Keratinocyte (primary cell): ENCODE measurements at regions not wholly inside any gene's neighbourhood (a gene's known extent, or its start where the extent isn't known, plus 50 kb on each side); places are given as distances from the start of the nearest gene placed in this dataset.

Experiments
- DNase-seq: peaks from one replicate; pipeline ENCODE4 v3.0.0-alpha.2; 2011; ENCODE audit warnings: low read depth, missing footprints, low spot score
- FAIRE-seq: peaks from 2 replicates; lab custom pipeline; 2011; peaks lifted over from hg19 to GRCh38; lab: Jason Lieb, UNC
- H2AFZ ChIP-seq: 2 replicates; pipeline ENCODE4 v1.6.0; 2012; ENCODE audit warnings: low read length, control low read depth, inconsistent platforms; ENCODE audit not compliant: control insufficient read depth
- H3K27ac ChIP-seq: 2 replicates; pipeline ENCODE4 v1.5.1; 2011; ENCODE audit warnings: low read length; ENCODE audit not compliant: control insufficient read depth, insufficient read depth
- H3K27me3 ChIP-seq: 3 replicates; pipeline ENCODE4 v1.6.0; 2011; ENCODE audit warnings: low read length; ENCODE audit not compliant: control insufficient read depth, insufficient read depth; ENCODE audit errors: extremely low read depth
- H3K36me3 ChIP-seq, 2 experiments: 2 replicates in 1 of 2; 3 replicates in 1 of 2; pipeline ENCODE4 v1.5.1; 2011; ENCODE audit warnings: low read length in 2 of 2, mild to moderate bottlenecking in 1 of 2; ENCODE audit not compliant: control insufficient read depth in 2 of 2, insufficient read depth in 2 of 2; ENCODE audit errors: extremely low read depth in 1 of 2
- H3K4me1 ChIP-seq: 3 replicates; pipeline ENCODE4 v1.5.1; 2011; ENCODE audit warnings: low read length; ENCODE audit not compliant: control insufficient read depth, insufficient read depth; ENCODE audit errors: extremely low read depth
- H3K4me2 ChIP-seq: 3 replicates; pipeline ENCODE4 v1.6.0; 2011; ENCODE audit warnings: low read depth, low read length; ENCODE audit not compliant: control insufficient read depth, insufficient read depth; ENCODE audit errors: extremely low read depth
- H3K4me3 ChIP-seq, 3 experiments: fragments of 200-600 bp in 1 of 3; sonication (generic) in 1 of 3; 2 replicates in 2 of 3; 3 replicates in 1 of 3; pipeline ENCODE4 v1.5.1; 2011 to 2016; ENCODE audit warnings: low read length in 3 of 3, mild to moderate bottlenecking in 3 of 3, control low read depth in 2 of 3, inconsistent platforms in 1 of 3, low read depth in 1 of 3, mixed read lengths in 1 of 3, mixed run types in 1 of 3, moderate library complexity in 1 of 3; ENCODE audit not compliant: control insufficient read depth in 2 of 3, insufficient read depth in 2 of 3; ENCODE audit errors: extremely low read depth in 1 of 3
- H3K79me2 ChIP-seq: 2 replicates; pipeline ENCODE4 v1.6.0; 2012; ENCODE audit warnings: low read length; ENCODE audit not compliant: control insufficient read depth, insufficient read depth
- H3K9ac ChIP-seq: 3 replicates; pipeline ENCODE4 v1.6.0; 2011; ENCODE audit warnings: low read length; ENCODE audit not compliant: control insufficient read depth, insufficient read depth; ENCODE audit errors: extremely low read depth
- H3K9me1 ChIP-seq: 3 replicates; pipeline ENCODE4 v1.6.0; 2011; ENCODE audit warnings: low read length; ENCODE audit not compliant: control insufficient read depth, insufficient read depth; ENCODE audit errors: extremely low read depth
- H3K9me3 ChIP-seq: 2 replicates; pipeline ENCODE4 v1.5.1; 2012; ENCODE audit warnings: low read depth, low read length; ENCODE audit not compliant: control insufficient read depth
- H4K20me1 ChIP-seq: 3 replicates; pipeline ENCODE4 v1.6.0; 2011; ENCODE audit warnings: low read length; ENCODE audit not compliant: control insufficient read depth, insufficient read depth; ENCODE audit errors: extremely low read depth
- EZH2 ChIP-seq: IDR thresholded peaks from one replicate; pipeline ENCODE4 v1.6.1; 2012; ENCODE audit warnings: inconsistent platforms, mild to moderate bottlenecking, low read length, moderate library complexity
- dilution Hi-C: fragments of 300-500 bp; cut with MboI; formaldehyde crosslinking; loops from one replicate; pipeline ENCODE4 v1.7.0; 2020; ENCODE audit warnings: low sequenced_read_pairs; ENCODE audit not compliant: extremely low pct_ligation_motif_present
- TF ChIP-seq, protein P1 (sequence below), 3 experiments: IDR thresholded peaks in 1 of 3; conservative IDR thresholded peaks in 1 of 3; optimal IDR thresholded peaks in 1 of 3; 2 replicates in 2 of 3; 3 replicates in 1 of 3; pipeline versions ENCODE3 to v1.5.1; 2011; ENCODE audit warnings: low read length in 3 of 3, mild to moderate bottlenecking in 3 of 3, moderate library complexity in 2 of 3, control low read depth in 1 of 3, inconsistent platforms in 1 of 3; ENCODE audit not compliant: insufficient read depth in 2 of 3; ENCODE audit errors: extremely low read depth in 1 of 3

DNA sequence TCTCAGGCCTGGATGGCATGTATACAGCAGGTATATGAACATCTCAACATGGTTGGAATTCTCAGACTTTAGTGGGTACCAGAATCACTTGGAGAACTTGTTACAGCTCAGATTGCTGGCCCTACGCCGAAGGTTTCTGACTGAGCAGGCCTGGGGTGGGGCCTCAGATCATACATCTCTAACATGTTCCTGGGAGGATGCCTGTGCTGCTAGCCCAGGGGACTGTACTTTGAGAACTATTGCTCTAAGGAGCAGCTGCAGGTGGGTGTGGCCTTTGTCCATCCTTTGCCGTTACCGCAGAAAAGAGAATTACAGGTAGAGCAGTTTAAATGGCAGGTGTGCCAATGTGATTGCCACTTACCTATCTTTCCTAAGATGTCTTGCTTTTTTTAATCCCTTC, 310.5 kb upstream of the JAG1 start:
- Histone ChIP-seq H3K9me3 (no peaks in the 10 kb centered on the region), H3K79me2 (no peaks in the 10 kb centered on the region), H3K4me3 (no peak overlapping the region), H3K4me1 (peaks cover 25% of the 10 kb centered on the region), H3K9ac (no peak overlapping the region), H3K27me3 (no peaks in the 10 kb centered on the region), H3K9me1 (no peaks in the 10 kb centered on the region), H3K4me2 (no peak overlapping the region), H3K36me3 (no peaks in the 10 kb centered on the region), H2AFZ (no peak overlapping the region), H4K20me1 (no peaks in the 10 kb centered on the region), H3K27ac (no peak overlapping the region)
- FAIRE-seq (peak; percentile 89), DNase-seq (no peak)
- TF ChIP-seq, protein P1, sequence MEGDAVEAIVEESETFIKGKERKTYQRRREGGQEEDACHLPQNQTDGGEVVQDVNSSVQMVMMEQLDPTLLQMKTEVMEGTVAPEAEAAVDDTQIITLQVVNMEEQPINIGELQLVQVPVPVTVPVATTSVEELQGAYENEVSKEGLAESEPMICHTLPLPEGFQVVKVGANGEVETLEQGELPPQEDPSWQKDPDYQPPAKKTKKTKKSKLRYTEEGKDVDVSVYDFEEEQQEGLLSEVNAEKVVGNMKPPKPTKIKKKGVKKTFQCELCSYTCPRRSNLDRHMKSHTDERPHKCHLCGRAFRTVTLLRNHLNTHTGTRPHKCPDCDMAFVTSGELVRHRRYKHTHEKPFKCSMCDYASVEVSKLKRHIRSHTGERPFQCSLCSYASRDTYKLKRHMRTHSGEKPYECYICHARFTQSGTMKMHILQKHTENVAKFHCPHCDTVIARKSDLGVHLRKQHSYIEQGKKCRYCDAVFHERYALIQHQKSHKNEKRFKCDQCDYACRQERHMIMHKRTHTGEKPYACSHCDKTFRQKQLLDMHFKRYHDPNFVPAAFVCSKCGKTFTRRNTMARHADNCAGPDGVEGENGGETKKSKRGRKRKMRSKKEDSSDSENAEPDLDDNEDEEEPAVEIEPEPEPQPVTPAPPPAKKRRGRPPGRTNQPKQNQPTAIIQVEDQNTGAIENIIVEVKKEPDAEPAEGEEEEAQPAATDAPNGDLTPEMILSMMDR (optimal IDR thresholded peaks at IDR 0.05 in 1 of 3, IDR thresholded peaks at IDR 0.05 in 1 of 3, conservative IDR thresholded peaks at IDR 0.05 in 1 of 3; ENCODE audit: extremely low read depth in 1 of 3, insufficient read depth in 2 of 3, low read length in 3 of 3): no peak
- no peak for TF ChIP-seq EZH2
- dilution Hi-C loops: no loop called here

DNA sequence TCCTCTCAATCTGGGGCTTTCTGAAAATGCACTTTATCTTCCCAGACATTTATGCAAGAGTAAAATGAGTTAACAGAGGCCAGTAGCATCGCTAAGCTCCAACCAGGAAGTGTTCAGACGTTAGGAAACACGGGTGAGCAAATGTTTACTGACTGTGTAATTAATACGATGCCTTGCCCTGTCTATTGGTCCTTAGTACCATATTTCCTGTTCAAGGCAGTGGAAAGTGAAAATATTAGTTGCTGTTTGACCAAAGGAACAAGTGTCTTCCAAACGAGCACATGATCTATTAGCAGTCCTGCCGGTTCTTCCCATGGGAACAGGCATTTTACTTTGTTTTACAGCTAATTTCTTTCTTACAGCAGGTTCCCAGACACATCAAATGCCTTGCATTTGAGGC, 311.1 kb upstream of the JAG1 start:
- no peaks in the 10 kb centered on the region for H3K79me2 ChIP-seq
- H4K20me1 ChIP-seq: no peaks in the 10 kb centered on the region
- H3K4me3 ChIP-seq: no peak overlapping the region
- H3K4me2 ChIP-seq: no peak overlapping the region
- dilution Hi-C loops: no loop called here
- TF ChIP-seq, protein P1 (optimal IDR thresholded peaks at IDR 0.05 in 1 of 3, IDR thresholded peaks at IDR 0.05 in 1 of 3, conservative IDR thresholded peaks at IDR 0.05 in 1 of 3; ENCODE audit: extremely low read depth in 1 of 3, insufficient read depth in 2 of 3, low read length in 3 of 3): no peak
- no peak for TF ChIP-seq EZH2
- H3K27me3 ChIP-seq: no peaks in the 10 kb centered on the region
- peaks cover 25% of the 10 kb centered on the region for H3K4me1 ChIP-seq
- DNase-seq (no peak), FAIRE-seq (peak; percentile 75)
- H3K27ac ChIP-seq: no peak overlapping the region
- no peaks in the 10 kb centered on the region for H3K9me3 ChIP-seq
- no peaks in the 10 kb centered on the region for H3K9me1 ChIP-seq
- no peak overlapping the region for H2AFZ ChIP-seq
- no peak overlapping the region for H3K9ac ChIP-seq
- no peaks in the 10 kb centered on the region for H3K36me3 ChIP-seq
